Lower leg skin (tissue), 3 donors: ENCODE measurements at regions not wholly inside any gene's neighbourhood (a gene's known extent, or its start where the extent isn't known, plus 50 kb on each side); places are given as distances from the start of the nearest gene placed in this dataset.

Source experiments
- CTCF ChIP-seq, 3 donors: fragments of 450-650 bp; IDR thresholded peaks; one replicate each; pipeline ENCODE4 v1.5.1; 2016; ENCODE audit warnings: antibody characterized with exemption in 3 of 3, mild to moderate bottlenecking in 3 of 3, moderate library complexity in 2 of 3
- POLR2A ChIP-seq, 2 donors: fragments of 450-650 bp; IDR thresholded peaks; one replicate each; pipeline ENCODE4 v1.6.1; 2016 to 2017; ENCODE audit warnings: antibody characterized with exemption in 2 of 2, mild to moderate bottlenecking in 1 of 2, moderate library complexity in 1 of 2

GRCh38 chr2:143968860-143969259, 551.1 kb downstream of the ZEB2 start:
- TF ChIP-seq CTCF (IDR thresholded peaks at IDR 0.05): no peak
- TF ChIP-seq POLR2A (IDR thresholded peaks at IDR 0.05): no peak
